Transverse colon (tissue), 4 donors: ENCODE measurements at regions not wholly inside any gene's neighbourhood (a gene's known extent, or its start where the extent isn't known, plus 50 kb on each side); places are given as distances from the start of the nearest gene placed in this dataset.
"Not testable (repeated sequence)": the region's sequence is repeated elsewhere in the genome, so short reads cannot be mapped to it uniquely, and the experiment has no call there.

Source experiments
- DNase-seq: peaks from one replicate; pipeline ENCODE4 v3.0.0-alpha.2; 2019
- H3K27ac ChIP-seq, 4 donors: fragments of 200-600 bp; sonication (generic); 2 replicates each; pipeline ENCODE4 v1.5.1; 2016 to 2018; ENCODE audit warnings: inconsistent platforms in 4 of 4
- H3K27me3 ChIP-seq: fragments of 200-600 bp; sonication (generic); 2 replicates; pipeline ENCODE4 v1.5.1; 2017; ENCODE audit warnings: inconsistent platforms
- H3K36me3 ChIP-seq, 4 donors: fragments of 200-600 bp; sonication (generic); 2 replicates each; pipeline ENCODE4 v1.5.1; 2017 to 2019; ENCODE audit warnings: inconsistent platforms in 4 of 4
- H3K4me1 ChIP-seq, 4 donors: fragments of 200-600 bp; sonication (generic); 2 replicates each; pipeline ENCODE4 v1.5.1; 2017 to 2020; ENCODE audit warnings: inconsistent platforms in 4 of 4
- H3K4me3 ChIP-seq, 4 donors: fragments of 200-600 bp; sonication (generic); 1 replicate in 1 of 4; 2 replicates in 3 of 4; pipeline versions ENCODE4 v1.5.1 to v1.6.1; 2017 to 2019; ENCODE audit warnings: inconsistent platforms in 4 of 4
- H3K9me3 ChIP-seq, 2 donors: fragments of 200-600 bp; sonication (generic); 2 replicates each; pipeline ENCODE4 v1.5.1; 2017 to 2019; ENCODE audit warnings: inconsistent platforms in 2 of 2
- CTCF ChIP-seq, 5 experiments: fragments of 200-600 bp in 3 of 5; fragments of 450-650 bp in 2 of 5; sonication (generic) in 3 of 5; IDR thresholded peaks; 1 replicate in 2 of 5; 2 replicates in 3 of 5; pipeline ENCODE4 v1.5.1; 2016 to 2017; ENCODE audit warnings: antibody characterized with exemption in 5 of 5, inconsistent platforms in 3 of 5, mild to moderate bottlenecking in 2 of 5, moderate library complexity in 1 of 5
- EP300 ChIP-seq: sonication (generic); formaldehyde crosslinking; IDR thresholded peaks from one replicate; pipeline ENCODE4 v1.6.1; 2017; ENCODE audit warnings: antibody characterized with exemption, low read depth
- POLR2A ChIP-seq: fragments of 450-650 bp; IDR thresholded peaks from one replicate; pipeline ENCODE4 v1.6.1; 2016; ENCODE audit warnings: antibody characterized with exemption, mild to moderate bottlenecking, moderate library complexity
- POLR2AphosphoS5 ChIP-seq, 3 donors: sonication (generic); formaldehyde crosslinking; IDR thresholded peaks; one replicate each; pipeline ENCODE4 v1.6.1; 2016; ENCODE audit warnings: antibody characterized with exemption in 3 of 3
- WGBS, 2 donors: methylation state at CpG; one replicate each; pipeline ENCODE4 v1.1.5; 2018; ENCODE audit warnings: low coverage in 1 of 2; 5-methylcytosine and 5-hydroxymethylcytosine counted together
- in situ Hi-C, 4 donors: fragments of 200-750 bp; cut with MboI; loops; one replicate each; pipeline versions ENCODE4 v1.15.0 to v1.15.1; 2017; ENCODE audit warnings: low sequenced_read_pairs in 3 of 4, low pct_ligation_motif_present in 1 of 4, low pct_unique_long_range_greater_than_20kb in 1 of 4
- intact Hi-C: fragments of 100-400 bp; cut with DNase I; formaldehyde crosslinking; loops from one replicate; pipeline ENCODE4 v1.15.1; 2023; ENCODE audit warnings: low total_unique reads

- in situ Hi-C loops, result no loop called here
- no peak for DNase-seq
- Histone ChIP-seq H3K27me3 (no peaks in the 10 kb centered on the region), H3K4me3 (no peak overlapping the region), H3K9me3 (peaks cover 13 to 17% of the 10 kb centered on the region in 2 donors), H3K4me1 (no peaks in the 10 kb centered on the region), H3K36me3 (no peaks in the 10 kb centered on the region), H3K27ac (no peak overlapping the region)
- 89 to 100% methylated on average over 1 to 2 of the region's 2 CpGs for WGBS, 2 donors
- TF ChIP-seq CTCF (IDR thresholded peaks at IDR 0.05) (no peak), POLR2A (no peak), EP300 (no peak), POLR2AphosphoS5 (IDR thresholded peaks at IDR 0.05) (no peak)
- intact Hi-C loops, result no loop called here
Observed at GRCh38 chr12:92395322-92395721, 249.7 kb upstream of the BTG1 start.

DNA sequence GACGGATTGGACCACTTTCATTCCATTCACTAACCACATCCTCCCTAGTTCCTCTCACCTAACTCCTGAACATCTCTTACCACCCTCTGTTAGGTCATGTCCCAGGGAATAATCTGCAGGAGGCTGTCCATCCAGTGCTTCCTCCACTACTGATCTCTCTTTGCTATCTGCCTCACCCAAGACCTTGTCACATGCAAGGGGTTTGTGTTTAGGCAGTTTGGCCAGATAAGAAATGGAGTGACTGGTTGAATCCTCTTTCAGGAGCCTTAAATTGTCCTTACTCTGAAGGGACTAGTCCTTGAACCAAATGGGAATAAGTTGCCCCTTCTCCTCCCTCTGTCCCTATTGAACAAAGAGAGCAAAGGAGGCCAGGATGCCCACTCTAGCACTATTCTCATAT, 249.2 kb upstream of the BTG1 start:
- H3K27me3 ChIP-seq, result no peaks in the 10 kb centered on the region
- no peak overlapping the region for H3K27ac ChIP-seq
- TF ChIP-seq POLR2AphosphoS5 (IDR thresholded peaks at IDR 0.05) (no peak), EP300 (no peak), POLR2A (no peak), CTCF (IDR thresholded peaks at IDR 0.05) (no peak)
- H3K36me3 ChIP-seq, result no peaks in the 10 kb centered on the region
- H3K4me1 ChIP-seq, result no peaks in the 10 kb centered on the region
- H3K9me3 ChIP-seq, result peaks cover 13 to 17% of the 10 kb centered on the region in 2 donors
- no peak overlapping the region for H3K4me3 ChIP-seq
- intact Hi-C loops, result no loop called here
- no peak for DNase-seq
- in situ Hi-C loops, result no loop called here
- 86% methylated on average over 1 of the region's 1 CpG for WGBS, 2 donors

- DNase-seq, result no peak
- Histone ChIP-seq H3K27ac (no peak overlapping the region), H3K4me3 (no peak overlapping the region), H3K4me1 (no peaks in the 10 kb centered on the region), H3K36me3 (no peaks in the 10 kb centered on the region), H3K9me3 (peaks cover 13 to 17% of the 10 kb centered on the region in 2 donors), H3K27me3 (no peaks in the 10 kb centered on the region)
- intact Hi-C loops (no loop called here), in situ Hi-C loops (no loop called here)
- 83 to 95% methylated on average over 2 to 7 of the region's 7 CpGs for WGBS, 2 donors
- no peak for TF ChIP-seq CTCF (IDR thresholded peaks at IDR 0.05)
- no peak for TF ChIP-seq POLR2AphosphoS5 (IDR thresholded peaks at IDR 0.05)
- TF ChIP-seq EP300, result no peak
- TF ChIP-seq POLR2A, result no peak
Observed at GRCh38 chr12:92393504-92393903, 247.9 kb upstream of the BTG1 start.

- intact Hi-C loops, DNase-seq, H3K36me3 ChIP-seq, in situ Hi-C loops, H3K27me3 ChIP-seq, H3K4me1 ChIP-seq, H3K4me3 ChIP-seq, H3K27ac ChIP-seq: not testable (repeated sequence)
- peaks cover 13 to 17% of the 10 kb centered on the region in 2 donors for H3K9me3 ChIP-seq
- 100% methylated on average over 1 of the region's 1 CpG for WGBS, 2 donors
Observed at GRCh38 chr12:92391726-92392125, 246.1 kb upstream of the BTG1 start.

DNA sequence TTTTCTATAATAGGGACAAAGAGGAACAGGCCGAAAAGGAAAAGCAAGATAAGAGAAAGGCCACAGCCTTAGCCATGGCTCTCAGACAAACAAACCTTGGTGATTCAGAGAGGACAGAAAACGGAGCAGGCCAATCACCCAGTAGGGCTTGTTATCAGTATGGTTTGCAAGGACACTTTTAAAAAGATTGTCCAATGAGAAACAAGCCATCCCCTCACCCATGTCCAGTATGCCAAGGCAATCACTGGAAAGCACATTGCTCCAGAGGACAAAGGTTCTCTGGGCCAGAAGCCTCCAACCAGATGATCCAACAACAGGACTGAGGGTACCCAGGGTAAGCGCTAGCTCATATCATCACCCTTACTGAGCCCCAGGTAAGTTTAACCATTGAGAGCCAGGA, 243.8 kb upstream of the BTG1 start:
- H3K4me3 ChIP-seq, result no peak overlapping the region
- H3K27ac ChIP-seq, result no peak overlapping the region
- no peak for DNase-seq
- intact Hi-C loops (no loop called here), in situ Hi-C loops (no loop called here)
- TF ChIP-seq POLR2AphosphoS5 (IDR thresholded peaks at IDR 0.05) (no peak), POLR2A (no peak), CTCF (IDR thresholded peaks at IDR 0.05) (no peak), EP300 (no peak)
- 57 to 73% methylated on average over 2 to 3 of the region's 3 CpGs for WGBS, 2 donors
- no peaks in the 10 kb centered on the region for H3K4me1 ChIP-seq
- no peaks in the 10 kb centered on the region for H3K27me3 ChIP-seq
- H3K36me3 ChIP-seq, result no peaks in the 10 kb centered on the region
- peaks cover 12 to 17% of the 10 kb centered on the region in 2 donors for H3K9me3 ChIP-seq
